Tibial nerve (tissue), 4 donors: ENCODE measurements at regions not wholly inside any gene's neighbourhood (a gene's known extent, or its start where the extent isn't known, plus 50 kb on each side); places are given as distances from the start of the nearest gene placed in this dataset.

Source experiments
- CTCF ChIP-seq, 5 experiments: fragments of 200-600 bp in 3 of 5; fragments of 450-650 bp in 2 of 5; sonication (generic) in 3 of 5; IDR thresholded peaks; one replicate each; pipeline ENCODE4 v1.5.1; 2016 to 2019; ENCODE audit warnings: antibody characterized with exemption in 5 of 5, mild to moderate bottlenecking in 3 of 5, moderate library complexity in 2 of 5
- EP300 ChIP-seq, 2 donors: sonication (generic); formaldehyde crosslinking; IDR thresholded peaks; one replicate each; pipeline ENCODE4 v1.6.1; 2017; ENCODE audit warnings: antibody characterized with exemption in 2 of 2, mild to moderate bottlenecking in 1 of 2

GRCh38 chr10:16258291-16259040, 178.3 kb upstream of the PTER start:
- TF ChIP-seq CTCF (IDR thresholded peaks at IDR 0.05) (no peak), EP300 (IDR thresholded peaks at IDR 0.05) (no peak)
